ENCODE measurements at regions not wholly inside any gene's neighbourhood (a gene's known extent, or its start where the extent isn't known, plus 50 kb on each side); places are given as distances from the start of the nearest gene placed in this dataset.

- no peaks in the 10 kb centered on the region for H3K36me3 ChIP-seq (ENCODE audit: control insufficient read depth, insufficient read depth, low read length)
- DNase-seq (ENCODE audit: extremely low read depth, insufficient read length), result no peak
- H3K4me3 ChIP-seq (replicated peaks; ENCODE audit: low read depth, low read length), result no peak overlapping the region
- TF ChIP-seq, protein P1, sequence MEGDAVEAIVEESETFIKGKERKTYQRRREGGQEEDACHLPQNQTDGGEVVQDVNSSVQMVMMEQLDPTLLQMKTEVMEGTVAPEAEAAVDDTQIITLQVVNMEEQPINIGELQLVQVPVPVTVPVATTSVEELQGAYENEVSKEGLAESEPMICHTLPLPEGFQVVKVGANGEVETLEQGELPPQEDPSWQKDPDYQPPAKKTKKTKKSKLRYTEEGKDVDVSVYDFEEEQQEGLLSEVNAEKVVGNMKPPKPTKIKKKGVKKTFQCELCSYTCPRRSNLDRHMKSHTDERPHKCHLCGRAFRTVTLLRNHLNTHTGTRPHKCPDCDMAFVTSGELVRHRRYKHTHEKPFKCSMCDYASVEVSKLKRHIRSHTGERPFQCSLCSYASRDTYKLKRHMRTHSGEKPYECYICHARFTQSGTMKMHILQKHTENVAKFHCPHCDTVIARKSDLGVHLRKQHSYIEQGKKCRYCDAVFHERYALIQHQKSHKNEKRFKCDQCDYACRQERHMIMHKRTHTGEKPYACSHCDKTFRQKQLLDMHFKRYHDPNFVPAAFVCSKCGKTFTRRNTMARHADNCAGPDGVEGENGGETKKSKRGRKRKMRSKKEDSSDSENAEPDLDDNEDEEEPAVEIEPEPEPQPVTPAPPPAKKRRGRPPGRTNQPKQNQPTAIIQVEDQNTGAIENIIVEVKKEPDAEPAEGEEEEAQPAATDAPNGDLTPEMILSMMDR (IDR thresholded peaks at IDR 0.05; ENCODE audit: insufficient read depth, low read length, poor library complexity, severe bottlenecking), result no peak
- no peaks in the 10 kb centered on the region for H3K27me3 ChIP-seq (replicated peaks; ENCODE audit: control insufficient read depth, insufficient read depth, low read length)
Observed at GRCh38 chr1:94324178-94324544, 86.8 kb upstream of the ARHGAP29 start.

DNA sequence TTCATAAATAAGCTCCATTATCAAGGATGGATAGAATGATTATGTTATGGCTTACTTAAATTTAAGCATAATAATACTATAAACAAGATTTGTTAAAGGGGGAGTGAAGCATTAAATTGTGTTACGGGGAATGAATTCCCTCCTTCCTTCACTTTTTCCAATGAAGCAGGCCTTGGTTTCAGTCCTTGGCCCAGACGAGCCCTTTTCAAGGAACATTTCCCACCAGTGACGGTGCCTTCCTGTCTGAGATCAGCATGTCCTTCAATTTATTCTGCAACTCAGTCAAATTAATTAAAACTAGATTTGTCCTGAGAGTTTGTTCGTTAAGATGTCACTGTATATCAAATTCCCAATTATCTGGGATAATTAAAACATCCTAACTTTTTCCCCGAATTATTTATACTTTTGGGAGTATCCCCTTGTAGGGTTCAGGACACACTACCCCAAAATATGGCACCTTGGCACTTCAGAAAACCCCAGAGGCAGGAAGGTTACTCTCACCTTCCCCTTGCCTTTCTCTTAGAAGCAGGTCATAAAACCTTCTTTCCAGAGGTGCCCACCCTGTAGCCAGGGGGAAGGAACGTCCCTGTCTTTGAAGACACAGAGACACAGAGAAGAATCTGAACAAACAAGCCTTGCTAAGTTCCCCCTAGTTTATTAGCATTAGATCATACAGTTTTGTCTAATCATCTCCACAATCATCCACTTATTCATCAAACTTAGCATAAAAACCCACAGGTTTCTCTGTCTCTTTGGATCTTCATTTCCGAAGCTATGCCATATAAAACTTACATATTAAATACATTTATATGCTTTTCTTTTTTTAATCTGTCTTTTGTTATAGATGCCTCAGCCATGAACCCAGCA, 86.2 kb upstream of the ARHGAP29 start:
- Histone ChIP-seq H3K4me3 (replicated peaks; ENCODE audit: low read depth, low read length) (no peak overlapping the region), H3K36me3 (ENCODE audit: control insufficient read depth, insufficient read depth, low read length) (no peaks in the 10 kb centered on the region), H3K27me3 (replicated peaks; ENCODE audit: control insufficient read depth, insufficient read depth, low read length) (no peaks in the 10 kb centered on the region)
- TF ChIP-seq, protein P1 (IDR thresholded peaks at IDR 0.05; ENCODE audit: insufficient read depth, low read length, poor library complexity, severe bottlenecking), result no peak
- DNase-seq (ENCODE audit: extremely low read depth, insufficient read length), result no peak

GRCh38 chr1:94322696-94323095, 85.3 kb upstream of the ARHGAP29 start:
- Histone ChIP-seq H3K4me3 (replicated peaks; ENCODE audit: low read depth, low read length) (no peak overlapping the region), H3K36me3 (ENCODE audit: control insufficient read depth, insufficient read depth, low read length) (no peaks in the 10 kb centered on the region), H3K27me3 (replicated peaks; ENCODE audit: control insufficient read depth, insufficient read depth, low read length) (no peaks in the 10 kb centered on the region)
- TF ChIP-seq, protein P1 (IDR thresholded peaks at IDR 0.05; ENCODE audit: insufficient read depth, low read length, poor library complexity, severe bottlenecking), result no peak
- DNase-seq (ENCODE audit: extremely low read depth, insufficient read length), result no peak

DNA sequence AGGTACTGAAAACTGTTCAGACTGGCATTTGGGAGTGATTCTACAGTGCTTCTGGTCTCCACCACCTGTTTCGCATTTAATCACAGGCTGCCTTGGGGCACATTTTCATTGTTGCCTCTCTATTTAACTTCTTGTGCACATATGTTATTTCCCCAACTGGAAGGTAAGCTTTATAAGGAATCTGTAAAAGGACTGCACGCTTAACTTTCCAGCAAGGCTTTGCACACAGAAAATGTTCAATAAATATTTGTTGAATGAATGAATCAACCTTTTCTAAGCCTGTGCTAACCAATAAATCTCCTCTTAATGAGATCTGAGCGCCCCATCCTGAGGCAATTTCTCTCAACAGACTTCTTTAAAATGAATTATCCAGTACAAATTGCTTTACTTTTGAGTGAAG, 84.3 kb upstream of the ARHGAP29 start:
- H3K27me3 ChIP-seq (replicated peaks; ENCODE audit: control insufficient read depth, insufficient read depth, low read length), result no peaks in the 10 kb centered on the region
- TF ChIP-seq, protein P1 (IDR thresholded peaks at IDR 0.05; ENCODE audit: insufficient read depth, low read length, poor library complexity, severe bottlenecking), result no peak
- DNase-seq (ENCODE audit: extremely low read depth, insufficient read length), result no peak
- H3K4me3 ChIP-seq (replicated peaks; ENCODE audit: low read depth, low read length), result no peak overlapping the region
- no peaks in the 10 kb centered on the region for H3K36me3 ChIP-seq (ENCODE audit: control insufficient read depth, insufficient read depth, low read length)

GRCh38 chr1:94319319-94320102, 82.1 kb upstream of the ARHGAP29 start:
- Histone ChIP-seq H3K4me3 (replicated peaks; ENCODE audit: low read depth, low read length) (no peak overlapping the region), H3K27me3 (replicated peaks; ENCODE audit: control insufficient read depth, insufficient read depth, low read length) (no peaks in the 10 kb centered on the region), H3K36me3 (ENCODE audit: control insufficient read depth, insufficient read depth, low read length) (no peaks in the 10 kb centered on the region)
- no peak for DNase-seq (ENCODE audit: extremely low read depth, insufficient read length)
- TF ChIP-seq, protein P1 (IDR thresholded peaks at IDR 0.05; ENCODE audit: insufficient read depth, low read length, poor library complexity, severe bottlenecking), result no peak

All from GM06990 (cell line).